ENCODE measurements at regions not wholly inside any gene's neighbourhood (a gene's known extent, or its start where the extent isn't known, plus 50 kb on each side); places are given as distances from the start of the nearest gene placed in this dataset.

- no TSS peak for BruUV-seq (replicated peaks)
- H2AFZ ChIP-seq (ENCODE audit: low read depth, low read length) = no peak overlapping the region
- POLR2A ChIA-PET = no interaction called here
- CTCF ChIA-PET = no interaction called here
- H3K36me3 ChIP-seq (ENCODE audit: control insufficient read depth in 2 of 2, extremely low read depth in 1 of 2, insufficient read depth in 2 of 2, low read length in 2 of 2) = no peaks in the 10 kb centered on the region
- no peaks in the 10 kb centered on the region for H3K79me2 ChIP-seq (ENCODE audit: control insufficient read depth, insufficient read depth, low read length)
- no peak overlapping the region for H3K9ac ChIP-seq (replicated peaks; ENCODE audit: extremely low read depth, insufficient read depth, low read length)
- DNase-seq (ENCODE audit: low read depth, low spot score) (no peak), FAIRE-seq (no peak)
- no peaks in the 10 kb centered on the region for H3K9me3 ChIP-seq (replicated peaks; ENCODE audit: control insufficient read depth, insufficient read depth, low read length)
- H3K4me2 ChIP-seq (ENCODE audit: insufficient read depth, low read length) = no peak overlapping the region
- no peak overlapping the region for H3K27ac ChIP-seq (ENCODE audit: insufficient read depth, low read depth, low read length)
- intact Hi-C loops (cut with micrococcal nuclease) (no loop called here), dilution Hi-C loops (cut with MboI; ENCODE audit: extremely low pct_ligation_motif_present, low sequenced_read_pairs) (no loop called here)
- no peaks in the 10 kb centered on the region for H3K27me3 ChIP-seq (ENCODE audit: control insufficient read depth in 2 of 2, insufficient read depth in 2 of 2, low read length in 2 of 2)
- TF ChIP-seq EZH2 (IDR thresholded peaks at IDR 0.05; ENCODE audit: borderline replicate concordance, low read depth, low read length, severe bottlenecking) (no peak), FOS (IDR thresholded peaks at IDR 0.05; ENCODE audit: borderline replicate concordance, insufficient read depth, low read length) (no peak), POLR2A (IDR thresholded peaks at IDR 0.05; ENCODE audit: low read depth, low read length) (no peak), MAX (IDR thresholded peaks at IDR 0.05; ENCODE audit: insufficient read depth, insufficient read length) (no peak), GATA2 (IDR thresholded peaks at IDR 0.05; ENCODE audit: insufficient read depth, insufficient read length, low read depth, low read length) (no peak), MYC (IDR thresholded peaks at IDR 0.05; ENCODE audit: low read depth, low read length) (no peak), POLR2AphosphoS5 (IDR thresholded peaks at IDR 0.05; ENCODE audit: insufficient read depth, low read depth, low read length) (no peak), CTCF (IDR thresholded peaks at IDR 0.05; ENCODE audit: extremely low read depth in 1 of 2, insufficient read depth in 1 of 2, low read depth in 1 of 2, low read length in 2 of 2) (no peak), JUN (IDR thresholded peaks at IDR 0.05; ENCODE audit: borderline replicate concordance, insufficient read depth, insufficient read length, low read depth) (no peak)
- no peaks in the 10 kb centered on the region for H4K20me1 ChIP-seq (replicated peaks; ENCODE audit: control insufficient read depth, extremely low read depth, insufficient read depth, low read length)
- no peaks in the 10 kb centered on the region for H3K9me1 ChIP-seq (replicated peaks; ENCODE audit: control insufficient read depth, extremely low read depth, insufficient read depth, low read length)
- H3K4me3 ChIP-seq (replicated peaks in 1 of 3; ENCODE audit: insufficient read depth in 1 of 3, low read depth in 1 of 3, low read length in 3 of 3) = no peak overlapping the region
- no peaks in the 10 kb centered on the region for H3K4me1 ChIP-seq (ENCODE audit: control insufficient read depth, extremely low read depth, insufficient read depth, low read length)
Observed at GRCh38 chr16:55175389-55175788, 148.6 kb upstream of the IRX6 start.

All from endothelial cell of umbilical vein (primary cell).